Fibroblast of upper back skin (primary cell): ENCODE measurements at regions not wholly inside any gene's neighbourhood (a gene's known extent, or its start where the extent isn't known, plus 50 kb on each side); places are given as distances from the start of the nearest gene placed in this dataset.
"Not testable (repeated sequence)": the region's sequence is repeated elsewhere in the genome, so short reads cannot be mapped to it uniquely, and the experiment has no call there.

Source experiments
- DNase-seq: peaks from one replicate; pipeline ENCODE4 v3.0.0-alpha.2; 2013

DNA sequence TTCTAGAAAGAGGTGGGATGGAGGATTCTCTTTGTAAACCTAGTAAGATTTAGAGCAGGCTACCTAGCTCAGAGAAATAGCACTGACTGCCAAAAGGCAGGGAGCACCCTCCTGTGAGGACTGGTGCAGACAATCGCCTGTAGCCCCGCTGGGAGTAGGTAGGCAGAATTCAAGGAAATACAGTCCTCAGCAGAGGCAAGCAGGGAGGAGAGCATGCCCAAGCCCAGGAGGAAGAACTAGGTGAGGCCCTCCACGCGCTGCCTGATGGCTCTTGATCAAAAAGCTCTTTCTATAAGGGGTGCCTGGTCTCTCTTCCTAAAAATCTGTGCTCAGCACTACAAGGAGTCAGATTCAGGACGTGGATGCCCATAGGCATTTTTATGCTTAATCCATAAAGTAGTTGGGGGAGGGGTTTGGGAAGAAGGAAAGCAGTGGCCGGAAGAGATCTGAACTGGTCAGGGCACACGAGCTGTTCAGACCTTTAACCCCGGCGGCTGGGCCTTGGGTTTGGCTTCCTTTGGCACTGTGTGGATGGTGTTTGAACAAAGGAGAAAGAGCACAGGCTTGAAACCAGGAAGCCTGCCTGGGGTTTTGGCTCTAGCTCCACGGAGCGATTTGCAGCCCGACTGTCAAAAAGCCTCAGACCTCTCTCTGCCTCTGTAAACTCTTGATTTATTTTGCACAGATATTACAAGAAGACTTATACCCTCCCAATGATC lies 320.6 kb downstream of the FOXO1 start:
- DNase-seq = no peak

DNA sequence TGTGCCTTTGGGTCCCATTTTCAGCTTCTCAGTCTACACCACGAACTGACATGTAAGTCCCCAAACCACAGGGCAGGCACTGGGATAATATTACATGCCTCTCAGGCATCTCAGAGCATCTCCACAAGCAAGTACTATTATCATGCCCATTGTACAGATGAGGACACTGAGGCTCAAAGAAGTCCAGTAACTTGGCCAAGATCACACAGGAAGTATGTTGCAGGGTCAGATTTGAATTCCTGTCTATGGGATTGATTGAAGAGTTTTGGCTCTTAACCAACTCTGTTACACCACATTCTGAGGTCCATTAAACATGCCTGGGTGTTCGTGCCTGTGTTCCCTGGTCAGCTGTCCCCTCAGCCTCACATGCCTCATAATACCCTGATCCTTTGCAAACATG lies 319.8 kb downstream of the FOXO1 start:
- no peak for DNase-seq

DNA sequence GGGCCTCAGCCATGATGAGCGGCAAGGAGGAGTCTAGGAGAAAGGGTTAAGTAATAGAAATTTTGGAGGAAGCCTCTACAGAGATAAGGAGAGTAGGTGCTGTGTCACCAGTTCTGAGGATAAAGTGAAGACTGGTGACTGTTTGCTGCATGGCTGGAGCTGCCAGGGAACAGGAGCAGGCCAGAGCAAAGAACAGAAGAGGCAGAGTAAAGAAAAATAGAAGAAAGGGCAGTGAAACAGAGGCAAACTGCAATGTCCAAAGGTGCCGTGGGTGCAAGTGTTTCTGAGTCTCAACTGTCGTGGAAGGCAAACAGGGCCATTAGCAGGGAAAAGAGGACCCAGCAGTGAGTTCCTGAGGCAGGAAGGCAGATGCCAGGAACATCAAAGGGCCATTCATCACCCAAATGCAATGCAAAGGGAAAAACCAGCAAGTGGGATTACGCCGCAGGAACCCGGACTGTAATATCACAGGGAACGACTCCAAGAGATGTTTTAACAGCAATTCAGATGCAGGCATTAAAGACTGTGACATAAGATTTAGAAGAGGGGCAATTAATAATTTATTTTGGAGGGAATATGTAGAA lies 318.3 kb downstream of the FOXO1 start:
- no peak for DNase-seq

DNA sequence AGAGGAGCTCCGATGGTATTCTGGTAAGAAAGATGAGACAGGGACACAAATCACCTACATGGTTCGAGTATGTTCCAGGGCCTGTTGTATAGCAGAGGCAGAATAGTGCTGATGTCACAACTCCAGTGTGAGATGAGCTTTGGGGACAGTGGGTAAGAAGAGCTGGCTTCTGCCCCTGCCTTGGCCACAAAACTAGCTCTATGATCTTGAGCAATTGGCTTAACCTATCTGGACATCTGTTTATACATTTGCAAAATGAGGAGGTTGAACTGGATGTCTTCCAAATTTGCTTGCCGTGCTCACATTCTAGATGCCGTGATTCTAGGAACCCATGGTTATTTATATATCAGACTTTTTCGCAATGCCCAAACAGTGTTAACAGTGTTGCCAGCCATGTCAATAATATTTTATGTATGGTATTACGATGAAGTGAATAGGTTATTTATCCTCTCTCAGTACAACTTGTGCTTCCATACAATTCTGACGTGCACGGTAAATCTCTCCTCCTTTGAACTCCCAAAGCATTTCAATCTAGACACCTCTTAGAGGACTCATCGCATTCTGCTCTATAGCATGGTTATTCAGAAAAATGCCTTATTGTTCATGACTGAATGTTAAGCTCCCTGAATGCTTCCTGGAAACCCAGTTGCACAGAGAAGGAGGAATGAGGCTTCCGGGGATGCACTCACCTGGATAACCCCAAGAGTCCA lies 316.0 kb downstream of the FOXO1 start:
- no peak for DNase-seq

DNA sequence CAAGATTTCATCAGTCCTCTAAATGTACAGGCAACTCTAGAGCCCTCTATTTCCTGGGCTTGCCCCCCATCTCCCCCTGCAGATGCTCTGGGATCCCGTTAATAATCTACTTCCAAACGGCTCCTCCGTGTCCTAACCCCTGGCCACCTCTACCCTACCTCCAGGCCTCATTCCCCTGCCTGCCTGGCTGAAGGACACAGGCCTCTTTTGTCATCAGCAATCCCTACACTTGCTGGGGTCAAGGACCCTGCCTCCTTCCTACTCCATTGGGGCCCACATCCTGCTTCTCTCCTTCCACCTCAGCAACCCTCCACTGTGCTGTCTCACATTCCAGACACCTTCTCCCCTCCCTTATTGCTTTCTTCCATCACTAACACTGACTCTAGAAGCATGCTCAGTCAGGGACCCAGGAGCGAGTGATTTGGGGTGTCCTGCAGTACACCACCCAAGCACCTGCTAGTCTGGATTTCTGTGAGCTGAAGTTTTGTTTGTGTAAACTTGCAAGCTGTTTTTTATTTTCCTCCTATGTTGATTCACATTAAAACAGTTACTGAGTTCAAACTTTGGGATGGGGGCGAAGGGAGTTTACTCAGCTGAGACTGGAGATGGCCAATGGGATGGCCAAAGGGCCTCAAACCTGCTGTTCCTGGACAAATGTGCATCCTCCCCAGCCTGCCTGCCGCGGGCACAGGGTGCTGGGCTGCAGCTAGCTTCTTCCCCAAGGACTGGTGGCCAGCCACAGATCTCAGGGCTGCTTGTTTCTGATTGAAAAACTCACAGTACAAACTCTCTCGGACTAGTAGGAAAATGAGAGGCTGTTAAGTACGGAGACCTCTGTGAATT lies 314.7 kb downstream of the FOXO1 start:
- no peak for DNase-seq

DNA sequence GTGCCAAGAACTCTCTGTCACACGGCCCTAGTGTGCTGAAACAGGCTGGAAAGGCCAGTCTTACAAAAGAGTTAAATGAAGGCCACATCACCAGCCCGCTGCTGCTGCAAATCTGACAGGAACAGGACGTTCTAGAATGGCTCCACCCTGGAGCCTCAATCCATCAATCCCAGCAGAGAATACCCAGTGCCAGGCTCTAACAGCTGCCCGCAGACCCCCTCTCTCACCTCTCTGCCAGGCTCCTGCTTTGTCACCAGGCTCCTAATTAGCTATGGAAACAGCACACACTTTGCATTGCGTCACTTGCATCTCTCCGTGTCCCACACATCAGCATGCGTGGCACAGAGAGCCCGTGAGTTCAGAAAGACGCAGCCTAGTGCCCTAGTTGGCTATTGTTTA lies 314.1 kb downstream of the FOXO1 start:
- no peak for DNase-seq

DNA sequence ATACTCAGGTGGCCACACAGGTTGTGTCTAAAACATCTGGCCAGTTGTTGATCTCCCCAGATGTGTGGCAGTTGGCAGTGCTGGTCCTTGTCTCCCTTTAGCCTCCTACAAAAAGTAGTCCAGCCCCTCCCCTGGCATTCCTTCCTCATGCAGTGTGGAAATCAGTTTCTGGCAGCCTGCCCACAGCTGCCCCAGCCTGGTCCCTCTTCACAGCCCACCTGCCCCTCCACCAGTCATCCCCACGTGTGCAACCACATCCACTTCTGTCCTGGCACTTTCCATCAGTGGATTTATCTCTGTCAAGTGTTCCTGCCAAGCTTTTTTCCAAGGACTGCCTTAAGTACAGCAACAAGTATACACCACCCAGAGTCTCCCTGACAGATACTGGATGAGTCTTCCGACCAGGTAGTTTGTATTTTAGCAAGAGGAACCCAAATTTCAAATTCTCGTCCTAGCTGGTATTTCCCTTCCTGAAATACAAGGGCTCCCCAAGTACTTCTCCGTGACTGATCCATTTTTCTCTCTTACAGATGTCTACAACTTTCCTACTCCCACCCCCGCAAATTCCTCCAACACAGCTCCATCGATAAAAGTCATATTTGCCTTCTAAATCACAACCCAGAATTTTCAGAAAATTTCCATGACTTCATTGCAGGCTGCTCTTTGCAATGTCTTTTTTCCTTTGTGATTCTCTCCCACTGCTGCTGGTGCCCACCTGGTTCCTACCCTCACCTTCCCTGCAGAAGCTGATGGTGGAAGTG lies 313.5 kb downstream of the FOXO1 start:
- DNase-seq = no peak

DNA sequence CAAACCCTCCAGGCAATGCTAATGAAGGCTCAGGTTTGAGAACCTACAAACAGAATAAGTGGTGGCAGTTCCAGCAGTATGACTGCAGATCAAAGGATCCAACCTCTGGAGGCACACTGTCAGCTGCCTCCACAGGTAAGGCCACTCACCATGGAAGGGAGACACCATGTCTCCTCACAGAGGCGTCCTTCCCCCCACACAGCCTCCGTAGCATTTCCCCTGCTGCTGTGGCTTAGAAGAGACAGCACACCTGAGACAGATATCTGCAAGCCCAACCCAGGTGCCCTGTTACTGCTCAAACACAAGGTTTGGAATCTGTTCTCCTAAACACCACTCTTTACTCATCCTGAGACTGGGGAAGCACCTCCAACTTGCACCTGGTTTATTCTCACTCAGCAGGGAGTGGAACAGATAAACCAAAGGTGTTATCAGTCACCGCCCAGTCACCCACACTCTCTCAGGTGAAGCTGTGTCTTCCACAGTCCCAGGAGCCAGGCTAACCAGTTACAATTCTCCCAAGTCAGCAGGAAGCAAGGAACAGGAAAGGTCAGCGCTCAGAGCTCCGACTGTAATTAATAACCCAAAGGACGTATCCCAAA lies 311.2 kb downstream of the FOXO1 start:
- DNase-seq = no peak

DNA sequence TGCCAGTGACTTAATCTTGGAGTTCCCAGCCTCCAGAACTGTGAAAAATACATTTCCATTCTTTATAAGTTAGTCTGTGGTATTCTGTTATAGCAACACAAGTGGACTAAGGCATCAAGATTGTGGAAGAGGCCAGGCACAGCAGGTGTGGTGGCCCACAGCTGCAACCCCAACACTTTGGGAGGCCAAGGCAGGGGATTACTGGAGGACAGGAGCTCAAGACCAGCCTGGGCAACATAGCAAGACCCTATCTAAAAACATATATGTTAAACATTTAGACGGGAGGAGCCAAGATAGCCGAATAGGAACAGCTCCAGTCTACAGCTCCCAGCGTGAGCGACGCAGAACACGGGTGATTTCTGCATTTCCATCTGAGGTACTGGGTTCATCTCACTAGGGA lies 310.4 kb downstream of the FOXO1 start:
- no peak for DNase-seq

DNA sequence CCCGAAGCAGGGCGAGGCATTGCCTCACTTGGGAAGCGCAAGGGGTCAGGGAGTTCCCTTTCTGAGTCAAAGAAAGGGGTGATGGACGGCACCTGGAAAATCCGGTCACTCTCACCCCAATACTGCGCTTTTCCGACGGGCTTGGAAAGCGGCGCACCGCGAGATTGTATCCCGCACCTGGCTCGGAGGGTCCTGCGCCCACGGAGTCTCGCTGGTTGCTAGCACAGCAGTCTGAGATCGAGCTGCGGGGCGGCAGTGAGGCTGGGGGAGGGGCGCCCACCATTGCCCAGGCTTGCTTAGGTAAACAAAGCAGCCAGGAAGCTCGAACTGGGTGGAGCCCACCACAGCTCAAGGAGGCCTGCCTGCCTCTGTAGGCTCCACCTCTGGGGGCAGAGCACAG lies 310.0 kb downstream of the FOXO1 start:
- not testable (repeated sequence) for DNase-seq

DNA sequence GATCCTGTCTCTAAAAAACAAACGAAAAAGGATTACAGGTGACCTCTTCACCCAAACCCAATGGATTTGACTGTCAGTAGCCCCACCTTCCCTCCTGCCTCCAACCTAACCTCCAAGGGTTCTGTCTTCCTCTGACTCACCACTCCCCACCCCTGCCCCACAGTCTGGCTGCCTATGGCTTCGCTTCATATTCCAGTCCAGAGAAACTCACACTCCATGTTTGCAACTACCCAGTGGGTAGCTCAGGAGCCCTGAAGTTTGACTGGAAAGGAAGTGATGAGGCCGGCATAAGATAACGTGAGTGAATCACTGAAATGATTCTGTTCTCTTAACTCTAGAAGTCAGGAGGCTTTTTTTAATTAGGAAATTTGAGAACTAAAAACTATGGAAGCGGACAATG lies 303.9 kb downstream of the FOXO1 start:
- DNase-seq = no peak

DNA sequence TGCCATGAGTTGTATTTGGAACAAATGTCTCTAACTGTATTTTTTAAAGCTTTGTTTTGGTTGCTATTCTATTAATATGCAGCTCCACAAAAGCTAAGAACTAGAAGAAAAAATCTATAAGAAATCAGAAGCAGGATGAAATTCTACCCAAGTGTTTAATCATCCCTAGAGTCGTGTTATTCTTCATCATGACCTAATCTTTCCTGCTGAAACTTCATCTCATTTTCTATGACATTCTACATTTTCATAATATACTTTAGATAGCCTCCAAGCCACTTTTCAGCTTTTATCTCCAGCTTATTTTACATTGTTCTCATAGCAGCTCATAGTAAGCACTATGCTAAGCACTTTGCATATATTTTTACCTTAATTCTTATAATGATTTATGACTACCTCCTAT lies 302.8 kb downstream of the FOXO1 start:
- no peak for DNase-seq

DNA sequence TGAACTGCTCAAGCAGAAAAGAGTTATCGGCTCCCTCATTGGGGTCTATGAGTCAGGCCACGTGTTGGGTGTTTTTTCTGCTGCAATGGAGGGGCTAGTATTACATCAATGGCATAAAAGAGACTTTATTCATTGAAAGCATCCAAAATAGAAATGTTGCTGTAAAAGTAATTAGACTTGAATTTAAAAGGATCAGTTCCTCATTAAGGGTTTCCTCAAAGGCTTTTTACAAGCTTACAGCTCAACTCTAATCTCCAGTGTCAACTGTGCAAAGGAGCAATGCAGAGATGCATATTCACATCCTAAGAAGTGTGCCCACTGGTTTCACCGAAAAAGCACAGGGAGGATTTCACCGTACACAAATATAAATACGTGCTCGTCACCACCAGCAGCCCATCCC lies 300.3 kb downstream of the FOXO1 start:
- no peak for DNase-seq

DNA sequence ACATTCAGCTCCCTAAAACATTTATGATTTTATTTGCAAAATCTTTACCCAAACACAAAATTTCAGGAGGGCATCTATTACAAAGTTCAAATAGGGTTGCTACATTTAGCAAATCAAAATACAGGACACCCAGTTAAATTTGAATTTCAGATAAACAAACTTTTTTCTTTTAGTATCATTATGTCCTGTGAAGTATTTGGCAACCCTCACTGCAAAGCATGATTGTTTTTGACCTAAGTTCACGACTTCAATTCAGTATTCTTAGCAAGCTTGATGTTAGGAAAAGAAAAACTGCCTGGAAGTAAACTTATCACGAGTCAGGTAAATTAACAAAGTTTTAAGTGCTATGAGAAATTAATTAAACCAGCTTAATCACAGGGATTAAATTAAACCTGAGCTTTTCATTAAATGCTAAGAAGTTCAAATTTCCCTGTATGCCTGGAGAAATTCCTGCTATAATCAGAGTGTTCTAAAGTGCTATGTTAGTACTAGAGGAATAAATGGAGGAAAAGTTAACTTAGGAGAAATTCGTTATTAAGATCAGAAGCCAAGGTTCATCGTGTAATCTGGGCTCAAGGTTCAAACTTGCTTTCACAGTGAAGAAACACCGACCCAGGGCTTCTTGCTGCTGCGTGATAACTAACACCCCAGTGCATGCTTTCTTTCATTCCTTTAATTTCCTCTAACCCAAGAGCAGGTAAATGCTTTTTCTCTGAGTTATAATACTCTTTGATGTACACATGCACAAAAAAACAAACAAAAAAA lies 298.1 kb downstream of the FOXO1 start:
- no peak for DNase-seq

DNA sequence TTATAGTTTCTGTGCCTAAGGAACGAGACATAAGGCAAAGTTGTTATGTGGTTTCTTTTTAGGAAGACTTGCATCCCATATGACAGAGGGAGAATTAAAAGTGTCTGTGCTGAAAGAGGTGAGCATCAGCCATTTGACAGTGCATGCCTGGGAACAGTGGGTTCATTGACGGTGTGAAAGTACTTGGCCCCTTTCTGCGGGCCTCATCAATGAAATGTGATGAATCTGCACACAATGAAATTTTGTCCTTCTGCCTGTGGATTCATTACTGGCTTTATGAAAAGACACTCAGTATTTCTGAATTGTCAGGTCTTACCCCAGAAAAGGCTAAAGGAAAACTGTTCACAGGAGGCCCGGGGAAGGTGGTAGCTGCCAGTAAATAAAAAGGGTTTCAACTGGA lies 295.8 kb downstream of the FOXO1 start:
- no peak for DNase-seq

DNA sequence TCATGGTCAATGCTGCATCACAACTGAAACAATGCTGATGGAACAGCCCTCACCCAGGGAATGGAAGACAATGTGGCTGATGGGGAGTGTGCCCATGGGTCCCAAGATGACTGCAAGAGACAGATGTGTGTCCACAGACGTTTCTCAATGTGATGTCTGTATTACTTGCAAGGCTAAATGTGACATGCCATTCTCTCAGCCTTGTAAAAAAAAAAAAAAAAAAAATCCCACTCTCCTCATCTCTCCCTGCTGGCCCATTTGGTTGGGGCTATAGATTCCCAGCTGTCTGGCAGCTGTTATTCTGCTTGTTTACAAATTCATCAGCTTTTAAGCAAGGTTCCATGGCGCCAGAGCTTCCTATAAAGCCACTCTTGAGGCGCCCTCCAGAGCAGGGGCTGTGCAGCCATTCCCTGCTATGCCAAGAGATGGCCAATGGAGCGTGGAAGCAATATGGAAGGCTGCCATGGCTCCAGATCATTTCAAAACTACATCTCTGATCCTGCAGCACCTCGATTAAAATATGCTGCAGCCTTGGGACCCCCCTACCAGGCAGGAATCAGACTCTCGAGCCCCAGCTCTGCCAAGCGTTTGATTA lies 294.8 kb downstream of the FOXO1 start:
- DNase-seq = no peak

DNA sequence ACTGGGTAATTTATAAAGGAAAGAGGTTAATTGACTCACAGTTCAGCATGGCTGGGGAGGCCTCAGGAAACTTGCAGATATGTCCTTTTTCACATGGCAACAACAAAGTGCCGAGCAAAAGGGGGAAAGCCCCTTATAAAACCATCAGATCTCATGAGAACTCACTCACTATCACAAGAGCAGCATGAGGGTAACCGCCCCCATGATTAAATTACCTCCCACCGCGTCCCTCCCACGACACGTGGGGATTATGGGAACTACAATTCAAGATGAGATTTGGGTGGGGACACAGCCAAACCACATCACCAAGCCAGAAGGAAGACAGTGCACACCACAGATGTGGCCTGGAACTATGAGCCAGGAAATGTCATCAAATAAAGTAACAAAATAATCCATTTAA lies 292.8 kb downstream of the FOXO1 start:
- DNase-seq = not testable (repeated sequence)

DNA sequence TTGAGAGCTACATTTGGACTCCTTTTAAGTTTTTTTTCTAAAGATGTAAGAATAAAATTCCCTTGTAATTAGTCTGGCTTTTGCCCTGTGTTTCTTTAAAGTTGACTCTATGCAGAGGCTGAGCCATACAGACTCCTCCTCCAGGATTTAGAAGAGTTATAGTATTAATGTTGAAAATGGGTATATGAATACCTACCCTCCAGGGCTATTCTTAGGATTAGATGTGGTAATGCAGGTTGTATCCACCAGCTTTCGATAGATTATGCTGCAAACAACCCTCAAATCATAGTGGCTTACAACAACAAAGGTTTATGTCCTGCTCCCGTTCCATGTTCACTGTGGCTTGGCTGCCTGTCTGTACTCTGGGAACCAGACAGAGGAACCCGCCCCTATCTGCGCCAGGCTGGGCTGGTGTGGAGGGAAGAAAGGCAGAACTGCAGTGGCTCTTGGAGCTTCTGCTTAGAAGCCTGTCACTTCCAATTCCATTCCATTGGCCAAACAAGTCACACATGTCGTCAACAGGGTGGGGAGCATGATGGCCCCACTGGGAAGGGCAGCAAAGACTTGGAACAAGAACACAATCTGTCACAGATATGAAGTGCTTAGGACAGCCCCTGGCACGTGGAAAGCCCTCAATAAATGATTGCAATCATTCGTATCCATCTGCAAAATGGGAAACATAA lies 290.8 kb downstream of the FOXO1 start:
- no peak for DNase-seq

DNA sequence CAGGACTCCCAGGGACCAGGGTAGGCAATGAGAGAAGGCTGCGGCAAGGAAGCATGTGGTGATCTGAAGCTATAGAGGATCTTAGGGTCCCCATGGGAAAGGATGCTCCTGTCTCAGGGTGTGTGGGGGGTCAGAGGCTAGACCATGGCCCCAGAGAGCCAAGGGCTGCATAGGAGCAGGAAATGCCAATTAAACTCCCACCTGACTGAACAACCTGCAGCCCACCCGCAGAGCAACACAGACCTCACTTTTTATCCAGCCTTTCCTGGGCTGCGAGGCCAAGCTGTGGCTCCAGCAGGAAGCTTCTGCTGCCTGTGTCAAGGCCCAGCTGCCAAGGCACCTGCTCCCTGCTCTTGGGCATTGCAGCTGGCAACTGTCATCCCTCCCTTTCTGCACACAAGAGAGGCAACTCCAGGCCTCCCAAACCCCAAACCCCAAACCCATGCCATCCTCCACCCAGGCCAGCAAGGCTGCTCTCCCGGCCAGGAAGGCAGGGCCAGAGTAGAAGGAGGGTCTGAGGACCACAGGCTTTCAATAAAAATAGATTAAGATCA lies 290.1 kb downstream of the FOXO1 start:
- DNase-seq = no peak

DNA sequence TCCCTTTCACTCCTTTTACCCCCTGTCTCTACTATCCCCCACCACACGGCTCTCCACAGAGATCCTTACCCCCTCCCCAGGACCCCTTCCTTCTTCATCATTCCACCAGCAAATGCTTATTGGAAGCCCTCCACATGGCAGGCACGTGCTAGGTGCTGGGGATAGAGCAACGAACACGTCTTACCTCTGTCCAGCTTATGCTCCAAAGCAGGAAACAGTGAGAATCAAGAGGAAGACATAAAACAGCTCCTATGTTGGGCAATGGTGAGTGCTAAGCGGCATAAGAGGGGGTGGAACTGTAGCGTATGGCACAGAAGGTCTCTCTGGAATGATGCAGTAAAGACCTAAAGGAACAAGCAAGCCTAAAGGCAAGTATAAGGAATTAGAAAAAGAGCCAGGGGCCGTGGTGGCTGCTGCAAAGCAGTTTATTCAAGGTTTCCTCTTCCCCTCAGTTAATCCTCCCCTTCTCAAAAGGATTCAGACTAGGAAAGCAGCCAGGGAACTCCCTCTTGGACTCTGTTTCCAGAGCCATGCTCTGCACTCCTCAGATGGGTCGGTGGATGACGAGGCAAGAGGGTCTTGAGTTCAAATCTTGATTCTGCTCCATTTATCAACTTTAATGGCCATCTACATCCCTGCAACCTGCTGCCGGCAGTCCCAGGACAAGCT lies 289.4 kb downstream of the FOXO1 start:
- no peak for DNase-seq
